AG09319 (cell line): ENCODE measurements at regions not wholly inside any gene's neighbourhood (a gene's known extent, or its start where the extent isn't known, plus 50 kb on each side); places are given as distances from the start of the nearest gene placed in this dataset.
A peak's percentile ranks its signal among the peaks of the same experiment; 100 is the strongest.

Experiments used
- DNase-seq: peaks from one replicate; pipeline ENCODE4 v3.0.0-alpha.2; 2010; ENCODE audit warnings: low read depth; ENCODE audit errors: extremely low read depth
- TF ChIP-seq, protein P1 (sequence below): IDR thresholded peaks from 2 replicates; pipeline ENCODE4 v1.5.1; 2011; ENCODE audit warnings: low read depth, mild to moderate bottlenecking, inconsistent platforms, low read length, moderate library complexity

GRCh38 chr5:107295914-107296313, 374.8 kb downstream of the EFNA5 start:
- DNase-seq, result no peak
- TF ChIP-seq, protein P1, sequence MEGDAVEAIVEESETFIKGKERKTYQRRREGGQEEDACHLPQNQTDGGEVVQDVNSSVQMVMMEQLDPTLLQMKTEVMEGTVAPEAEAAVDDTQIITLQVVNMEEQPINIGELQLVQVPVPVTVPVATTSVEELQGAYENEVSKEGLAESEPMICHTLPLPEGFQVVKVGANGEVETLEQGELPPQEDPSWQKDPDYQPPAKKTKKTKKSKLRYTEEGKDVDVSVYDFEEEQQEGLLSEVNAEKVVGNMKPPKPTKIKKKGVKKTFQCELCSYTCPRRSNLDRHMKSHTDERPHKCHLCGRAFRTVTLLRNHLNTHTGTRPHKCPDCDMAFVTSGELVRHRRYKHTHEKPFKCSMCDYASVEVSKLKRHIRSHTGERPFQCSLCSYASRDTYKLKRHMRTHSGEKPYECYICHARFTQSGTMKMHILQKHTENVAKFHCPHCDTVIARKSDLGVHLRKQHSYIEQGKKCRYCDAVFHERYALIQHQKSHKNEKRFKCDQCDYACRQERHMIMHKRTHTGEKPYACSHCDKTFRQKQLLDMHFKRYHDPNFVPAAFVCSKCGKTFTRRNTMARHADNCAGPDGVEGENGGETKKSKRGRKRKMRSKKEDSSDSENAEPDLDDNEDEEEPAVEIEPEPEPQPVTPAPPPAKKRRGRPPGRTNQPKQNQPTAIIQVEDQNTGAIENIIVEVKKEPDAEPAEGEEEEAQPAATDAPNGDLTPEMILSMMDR, result no peak

DNA sequence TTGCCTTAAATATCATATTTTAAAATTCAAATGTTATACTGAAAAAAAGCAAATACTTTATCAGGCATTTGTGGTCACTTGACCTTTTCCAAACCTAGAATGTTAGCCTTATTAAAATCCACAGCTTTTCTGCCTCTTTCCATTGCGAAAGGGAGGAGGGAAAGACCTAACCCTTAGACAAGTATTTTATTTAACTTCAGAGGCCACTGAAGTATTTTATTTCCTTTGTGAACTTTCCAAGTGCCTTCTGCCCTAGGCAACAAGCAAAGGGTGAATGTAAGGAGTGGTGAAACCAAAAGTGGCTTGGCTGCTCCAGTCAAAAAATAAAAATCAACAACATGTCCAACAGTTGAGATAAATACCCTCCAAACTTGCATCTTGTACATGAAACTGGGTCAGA, 376.1 kb downstream of the EFNA5 start:
- peak; percentile 15 for DNase-seq
- TF ChIP-seq, protein P1, result no peak

DNA sequence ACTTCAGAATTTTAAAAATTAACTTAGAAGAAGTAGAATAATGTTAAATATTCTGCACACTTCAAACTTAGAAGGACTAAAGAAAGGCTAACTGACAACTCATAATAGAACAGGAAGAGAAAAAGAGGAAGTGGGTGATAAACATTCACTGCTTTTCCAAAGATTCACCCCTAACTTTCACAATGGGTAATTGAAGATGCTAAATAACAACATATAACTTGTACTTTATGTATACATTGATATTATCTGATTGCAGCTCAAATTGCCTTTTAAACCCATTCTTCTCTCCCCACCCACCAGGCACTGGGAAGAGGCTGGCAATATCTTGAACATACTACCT, 376.6 kb downstream of the EFNA5 start:
- TF ChIP-seq, protein P1, result no peak
- DNase-seq, result no peak

DNA sequence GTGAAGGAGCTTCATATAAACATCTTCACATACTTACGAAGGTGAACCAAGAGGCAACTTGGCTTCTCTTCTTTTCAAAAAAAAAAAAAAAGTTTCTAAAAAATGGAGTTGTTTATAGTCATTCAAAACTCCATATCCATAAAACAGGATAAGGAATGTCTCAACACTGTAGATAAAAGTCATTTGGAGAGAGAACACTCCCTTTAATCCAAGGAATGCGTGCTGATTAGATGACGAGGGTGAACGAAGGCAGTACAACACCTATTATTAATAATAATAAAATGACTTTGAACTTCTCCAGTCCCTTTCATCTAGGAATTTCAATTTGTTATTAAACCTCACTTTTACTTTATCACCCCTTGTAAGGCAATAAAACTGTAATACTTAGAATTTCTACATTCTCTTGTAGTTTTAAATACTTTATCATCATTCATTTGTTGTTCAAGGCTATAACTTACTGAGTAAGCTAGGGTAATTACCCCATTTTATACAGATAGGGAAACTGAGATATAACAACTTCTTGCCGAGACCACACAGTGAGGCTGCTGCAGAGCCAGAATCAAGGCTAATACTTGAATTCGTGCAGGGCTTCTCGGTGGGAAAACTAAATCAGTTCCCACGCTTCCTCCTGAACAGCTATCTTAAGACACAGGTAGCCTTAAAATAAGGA, 377.1 kb downstream of the EFNA5 start:
- DNase-seq, result no peak
- TF ChIP-seq, protein P1, result no peak

GRCh38 chr5:107291866-107292265, 378.9 kb downstream of the EFNA5 start:
- TF ChIP-seq, protein P1, result no peak
- no peak for DNase-seq

DNA sequence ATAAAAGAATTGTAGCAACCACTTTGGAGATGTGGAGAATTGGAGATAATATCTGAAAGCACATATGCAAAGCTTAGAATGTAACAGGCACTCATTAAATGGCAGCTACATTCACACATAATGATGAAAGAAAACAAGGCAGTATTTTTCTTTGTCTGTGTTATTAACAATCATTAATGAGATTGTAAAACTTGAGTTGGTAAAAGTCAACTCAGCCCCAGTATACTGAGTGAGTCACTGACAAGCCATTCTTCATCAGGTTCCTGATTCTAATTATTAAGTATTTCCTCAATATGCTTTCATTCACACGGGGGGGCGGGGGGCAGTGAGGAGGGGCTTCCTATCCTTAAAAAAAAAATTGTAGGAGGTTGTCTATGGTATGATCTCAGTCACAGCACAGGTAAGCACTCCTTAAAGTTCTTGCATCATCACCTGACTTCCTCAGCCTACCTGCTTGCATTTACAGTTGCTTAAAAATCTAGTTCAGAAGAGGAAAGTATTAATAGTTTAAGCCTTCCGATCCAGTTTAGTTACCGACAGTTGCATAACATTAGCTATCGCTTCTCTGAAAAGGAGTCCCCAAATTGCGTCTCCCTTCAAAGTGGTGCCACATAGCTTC, 379.8 kb downstream of the EFNA5 start:
- TF ChIP-seq, protein P1, result no peak
- DNase-seq, result no peak

DNA sequence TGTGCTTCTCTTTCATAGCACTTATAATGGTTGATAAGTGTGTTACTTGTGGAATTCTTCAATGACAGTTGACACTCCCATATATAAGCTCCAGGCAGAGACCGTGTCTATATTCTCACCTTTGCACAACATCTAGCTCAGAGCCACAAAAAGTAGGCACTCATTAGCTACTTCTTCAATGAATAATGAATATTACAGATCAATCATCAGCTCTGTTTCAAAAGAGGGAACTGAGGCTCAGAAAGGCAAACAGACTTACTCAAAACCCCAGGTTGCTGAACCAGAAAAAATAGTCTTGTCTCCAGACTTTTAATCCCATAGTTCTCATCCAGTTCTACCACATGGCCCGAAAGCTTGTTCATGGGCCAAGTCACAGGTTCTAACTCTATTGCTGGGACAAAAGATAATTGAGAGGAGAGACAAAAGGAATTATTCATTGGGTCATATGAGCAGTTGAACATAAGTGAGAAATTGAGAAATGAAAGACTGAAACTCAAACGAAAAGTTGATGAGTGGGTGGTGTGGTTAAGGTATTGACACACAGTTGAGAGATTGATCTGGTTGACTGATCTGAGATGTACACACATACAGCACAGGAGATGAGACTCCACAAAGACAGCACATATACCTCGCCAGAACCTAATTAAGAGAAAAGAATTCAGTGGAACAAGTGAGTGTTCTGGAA, 381.6 kb downstream of the EFNA5 start:
- no peak for DNase-seq
- TF ChIP-seq, protein P1, result no peak
